Dedifferentiated amniotic fluid mesenchymal stem cell (primary cell): ENCODE measurements at regions not wholly inside any gene's neighbourhood (a gene's known extent, or its start where the extent isn't known, plus 50 kb on each side); places are given as distances from the start of the nearest gene placed in this dataset.
"Not testable (repeated sequence)": the region's sequence is repeated elsewhere in the genome, so short reads cannot be mapped to it uniquely, and the experiment has no call there.

Source experiments
- DNase-seq: peaks from one replicate; pipeline ENCODE4 v3.0.0-alpha.2; 2016; ENCODE audit errors: extremely low spot score

- DNase-seq, result no peak
These were observed 122.7 kb downstream of the FAM53A start for GRCh38 chr4:1561286-1561990.

- no peak for DNase-seq
These were observed 124.0 kb downstream of the FAM53A start for GRCh38 chr4:1559896-1560650.

DNA sequence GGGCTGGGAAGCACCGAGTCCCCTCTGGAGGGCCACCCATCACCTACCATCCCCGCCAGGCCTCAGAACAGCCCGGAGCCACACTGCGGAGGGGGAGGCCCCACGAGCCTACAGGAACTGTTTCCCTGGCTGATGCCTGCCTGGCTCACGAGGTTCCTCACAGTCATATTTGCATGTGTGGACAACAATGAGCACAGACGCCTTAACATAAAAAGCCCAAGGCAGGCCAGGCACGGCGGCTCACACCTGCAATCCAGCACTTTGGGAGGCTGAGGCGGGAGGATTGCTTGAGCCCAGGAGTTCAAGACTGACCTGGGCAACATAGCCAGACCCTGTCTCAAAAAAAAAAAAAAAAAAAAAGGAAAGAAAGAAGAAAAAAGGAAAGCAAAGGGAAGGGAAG is 125.9 kb downstream of the FAM53A start:
- DNase-seq, result no peak

DNA sequence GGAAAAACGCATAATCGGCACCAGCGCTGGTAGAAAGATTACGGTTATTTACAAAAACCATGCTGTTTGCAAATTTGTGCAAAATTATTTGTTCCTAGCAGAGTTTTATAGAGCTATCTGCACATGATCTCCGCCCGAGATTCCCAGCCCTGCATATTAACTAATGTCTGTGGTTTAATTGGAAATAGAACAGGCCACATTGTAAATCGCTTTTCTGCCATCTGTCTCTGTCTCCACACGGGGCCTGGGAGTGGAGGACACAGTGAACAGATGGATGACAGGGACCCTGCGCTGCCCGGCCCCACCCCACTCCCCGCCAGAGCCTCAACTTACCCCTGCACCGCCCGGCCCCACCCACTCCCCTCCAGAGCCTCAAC is 126.9 kb downstream of the FAM53A start:
- DNase-seq, result no peak

DNA sequence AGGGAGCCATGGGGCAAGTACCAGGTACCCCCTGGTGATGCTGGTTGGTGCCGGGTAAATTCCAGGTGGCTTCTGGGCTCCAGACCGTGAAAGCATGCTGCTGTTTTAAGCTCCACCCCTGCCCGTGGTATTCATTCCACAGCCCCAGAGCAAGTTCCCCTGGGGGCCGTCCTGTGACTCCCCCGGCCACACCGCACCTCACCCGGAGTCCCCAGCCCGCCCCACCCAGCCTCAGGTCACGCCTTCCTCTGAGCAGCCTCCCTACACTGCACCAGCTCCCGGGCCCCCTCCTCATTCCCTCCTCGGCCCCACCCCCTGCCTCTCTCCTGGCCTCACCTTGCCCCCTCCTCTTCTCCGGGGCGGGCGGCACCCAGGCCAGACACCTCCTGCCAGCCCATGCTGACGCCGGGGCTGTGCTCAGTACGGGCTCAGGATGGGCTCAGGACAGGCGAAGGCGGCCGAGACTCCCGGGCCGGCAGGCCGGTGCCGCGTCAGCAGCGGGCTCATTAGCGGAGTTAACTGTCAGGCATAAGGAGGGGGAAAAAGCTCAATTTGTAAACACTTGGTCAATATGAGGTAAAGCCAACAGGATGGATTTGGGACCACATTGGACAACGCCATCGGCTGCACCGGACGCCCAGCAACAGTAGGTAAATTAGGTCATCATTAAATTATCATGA is 127.4 kb downstream of the FAM53A start:
- DNase-seq, result no peak

DNA sequence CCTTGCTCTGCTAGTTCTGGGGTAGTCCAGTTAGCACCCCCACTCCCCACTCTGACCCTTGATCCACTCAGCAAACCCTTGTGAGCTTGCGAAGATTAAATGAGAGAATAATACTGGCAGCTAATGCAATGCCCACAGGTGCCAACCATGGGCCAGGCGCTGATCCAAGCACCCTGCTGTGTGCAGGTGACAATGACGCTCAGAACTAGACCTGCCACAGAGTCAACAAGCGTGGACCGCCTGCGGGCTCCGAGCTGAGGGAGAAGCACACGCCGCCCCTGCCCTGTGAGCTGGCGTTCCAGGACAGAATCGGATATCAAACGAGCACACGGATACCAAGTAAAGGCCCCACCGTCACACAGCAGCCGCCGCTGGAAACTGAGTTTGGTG is 129.2 kb downstream of the FAM53A start:
- no peak for DNase-seq

- no peak for DNase-seq
These were observed 129.8 kb downstream of the FAM53A start for GRCh38 chr4:1554246-1554875.

DNA sequence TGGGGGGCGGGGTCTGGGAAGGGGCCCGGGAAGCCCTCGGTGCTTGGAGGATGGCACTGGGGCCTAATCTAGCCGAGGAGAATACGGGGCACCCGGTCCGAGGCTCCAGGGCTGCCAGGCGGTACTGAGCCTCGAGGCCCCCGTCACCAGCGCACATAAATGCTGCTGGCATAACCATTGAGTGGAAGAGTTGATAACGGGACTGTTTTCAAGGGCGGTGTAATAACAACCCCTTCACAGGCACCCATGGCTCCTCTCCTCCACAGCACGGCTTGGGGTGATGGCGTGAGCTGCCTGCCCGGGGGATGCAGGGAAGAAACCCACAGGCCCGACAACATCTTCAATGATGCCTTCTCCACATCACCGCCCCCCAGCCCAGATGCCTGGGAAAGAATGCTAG is 130.7 kb downstream of the FAM53A start:
- no peak for DNase-seq

DNA sequence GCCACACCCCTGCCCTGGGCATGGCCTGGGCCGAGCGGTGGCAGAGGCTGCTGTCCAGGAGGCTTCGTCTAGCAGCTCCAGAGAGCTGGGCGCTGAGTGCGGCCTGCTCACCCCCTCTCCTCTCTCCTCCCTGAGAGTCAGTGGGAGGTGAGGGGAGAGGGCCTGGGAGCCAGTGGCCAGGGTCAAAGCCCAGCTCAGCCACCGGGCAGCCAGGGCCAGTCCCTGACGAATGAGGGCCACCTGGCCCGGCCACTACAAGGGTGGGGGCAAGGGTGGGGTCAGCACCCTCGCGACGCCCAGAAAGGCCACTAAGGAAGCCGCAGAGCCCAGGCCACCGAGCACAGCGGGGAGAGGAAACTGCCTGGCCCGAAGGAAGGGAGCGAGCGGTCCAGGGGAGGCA is 131.7 kb downstream of the FAM53A start:
- no peak for DNase-seq

DNA sequence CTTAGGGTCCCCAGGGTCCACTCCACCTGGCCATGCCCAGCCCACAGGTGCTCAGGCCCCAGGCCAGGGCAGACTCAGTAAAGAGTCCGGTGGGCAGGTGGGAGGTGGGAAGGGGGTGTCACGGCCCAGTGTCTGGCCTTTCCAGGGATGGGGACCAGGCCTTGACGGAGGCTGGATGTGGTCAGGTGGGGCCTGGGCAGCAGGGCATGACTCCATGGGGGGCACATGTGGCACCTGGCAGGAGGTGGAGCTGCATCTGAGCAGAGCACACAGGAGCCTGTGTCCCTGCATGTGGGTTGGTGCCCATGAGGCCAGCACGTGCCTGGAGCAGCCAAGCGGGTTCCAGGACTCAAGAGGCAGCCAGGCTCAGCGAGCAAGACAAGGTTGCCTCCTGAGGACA is 132.9 kb downstream of the FAM53A start:
- DNase-seq, result no peak

DNA sequence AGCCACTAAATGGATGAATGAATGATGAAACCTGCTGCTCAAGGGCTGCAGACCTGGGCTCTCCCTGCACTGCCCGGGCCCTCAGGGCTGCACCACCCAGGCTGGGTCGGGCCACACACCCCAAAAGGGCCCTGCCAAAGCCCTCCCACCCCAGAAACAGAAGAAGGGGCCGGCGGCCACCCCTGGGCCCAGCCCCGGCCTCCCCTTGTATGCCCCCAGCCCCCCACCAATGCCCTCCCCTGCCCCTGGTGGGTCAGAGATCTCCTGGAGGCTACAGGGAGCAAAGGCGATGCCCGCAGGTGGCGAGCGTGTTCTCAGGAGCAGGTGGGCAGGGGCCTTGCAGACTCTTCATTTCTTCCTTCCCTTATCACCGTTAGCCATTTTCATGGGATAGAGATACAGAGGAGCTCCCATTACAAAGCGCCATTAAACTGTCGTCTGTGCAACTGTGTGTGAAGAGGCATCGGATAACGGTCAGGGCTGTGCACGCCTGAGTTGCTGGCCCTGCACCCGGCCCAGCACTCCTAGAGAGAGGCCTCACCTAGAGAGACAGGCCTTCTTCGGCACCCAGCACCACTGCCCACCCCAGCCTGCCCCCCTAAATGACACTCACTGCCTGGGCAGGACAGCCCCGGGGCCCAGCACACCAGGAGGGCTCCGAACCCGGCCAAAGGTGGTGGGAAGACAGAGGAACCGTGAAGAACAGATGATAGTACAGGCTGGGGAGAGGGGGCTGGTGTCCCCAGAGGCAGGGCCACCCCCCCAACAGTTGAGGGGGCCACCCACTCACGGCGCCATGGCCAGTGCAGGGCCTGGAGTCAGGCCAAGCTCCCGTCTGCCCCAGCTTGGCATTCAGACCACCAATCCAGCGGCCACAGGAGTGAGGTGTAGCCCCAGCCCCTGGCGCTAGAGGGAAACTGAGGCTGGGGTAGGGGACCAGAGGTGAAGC is 133.7 kb downstream of the FAM53A start:
- no peak for DNase-seq

DNA sequence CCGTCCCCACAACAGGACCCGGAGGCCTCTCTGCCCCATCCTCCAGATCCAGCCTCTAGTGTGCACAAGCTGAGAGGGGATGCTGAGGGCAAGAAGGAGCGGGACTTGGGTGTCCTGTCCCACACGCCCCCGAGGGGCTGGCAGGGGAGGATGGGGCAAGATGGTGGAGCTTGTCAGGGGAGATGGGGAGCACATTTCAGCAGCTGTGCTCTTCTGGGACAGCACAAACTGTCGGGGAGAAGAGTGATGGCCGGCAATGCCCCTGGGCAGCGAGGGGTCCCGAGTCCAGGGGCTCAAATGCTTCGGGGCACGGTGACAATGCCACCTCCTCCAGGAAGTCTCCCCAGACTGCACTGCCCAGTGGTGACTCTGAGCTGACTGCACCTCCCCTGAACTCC is 134.5 kb downstream of the FAM53A start:
- DNase-seq, result no peak

DNA sequence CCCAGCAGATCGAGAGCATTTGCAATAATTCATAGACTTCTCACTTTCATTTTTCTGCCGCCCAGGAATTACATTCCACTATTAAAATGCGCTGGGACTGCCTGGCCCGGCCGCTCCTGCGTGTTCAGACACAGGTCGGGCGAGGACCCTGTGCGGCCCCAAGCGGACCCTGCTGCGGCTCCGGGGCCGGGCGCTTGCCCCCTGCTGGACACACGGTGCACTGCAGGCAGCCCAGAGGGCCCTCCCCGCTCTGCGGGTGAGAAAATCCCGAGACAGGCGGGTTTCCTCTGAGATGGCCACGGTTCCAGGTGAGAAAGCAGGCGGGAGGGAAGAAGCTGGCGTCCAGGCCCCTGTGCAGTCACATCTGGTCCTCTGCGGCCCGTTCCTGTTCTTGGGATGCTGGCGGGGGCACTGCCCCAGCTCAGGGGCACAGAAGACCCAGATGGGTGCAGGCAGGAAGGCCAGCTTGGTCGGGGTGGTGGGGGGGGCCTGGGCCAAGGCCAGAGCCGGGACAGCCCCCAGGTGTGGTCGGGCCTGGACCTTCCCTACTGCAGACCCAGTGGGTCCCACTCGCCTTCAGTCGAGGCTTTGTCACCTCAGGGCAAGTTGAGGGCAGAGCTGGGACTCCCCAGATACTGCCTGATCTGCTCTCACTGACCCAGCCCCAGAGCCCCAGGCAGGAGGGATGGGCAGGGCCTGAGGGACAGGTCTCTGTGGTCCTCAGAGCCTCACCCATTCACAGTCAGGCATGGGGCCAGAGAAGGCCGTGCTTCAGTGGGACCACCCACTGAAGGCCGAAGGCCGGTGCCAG is 135.1 kb downstream of the FAM53A start:
- DNase-seq, result not testable (repeated sequence)

DNA sequence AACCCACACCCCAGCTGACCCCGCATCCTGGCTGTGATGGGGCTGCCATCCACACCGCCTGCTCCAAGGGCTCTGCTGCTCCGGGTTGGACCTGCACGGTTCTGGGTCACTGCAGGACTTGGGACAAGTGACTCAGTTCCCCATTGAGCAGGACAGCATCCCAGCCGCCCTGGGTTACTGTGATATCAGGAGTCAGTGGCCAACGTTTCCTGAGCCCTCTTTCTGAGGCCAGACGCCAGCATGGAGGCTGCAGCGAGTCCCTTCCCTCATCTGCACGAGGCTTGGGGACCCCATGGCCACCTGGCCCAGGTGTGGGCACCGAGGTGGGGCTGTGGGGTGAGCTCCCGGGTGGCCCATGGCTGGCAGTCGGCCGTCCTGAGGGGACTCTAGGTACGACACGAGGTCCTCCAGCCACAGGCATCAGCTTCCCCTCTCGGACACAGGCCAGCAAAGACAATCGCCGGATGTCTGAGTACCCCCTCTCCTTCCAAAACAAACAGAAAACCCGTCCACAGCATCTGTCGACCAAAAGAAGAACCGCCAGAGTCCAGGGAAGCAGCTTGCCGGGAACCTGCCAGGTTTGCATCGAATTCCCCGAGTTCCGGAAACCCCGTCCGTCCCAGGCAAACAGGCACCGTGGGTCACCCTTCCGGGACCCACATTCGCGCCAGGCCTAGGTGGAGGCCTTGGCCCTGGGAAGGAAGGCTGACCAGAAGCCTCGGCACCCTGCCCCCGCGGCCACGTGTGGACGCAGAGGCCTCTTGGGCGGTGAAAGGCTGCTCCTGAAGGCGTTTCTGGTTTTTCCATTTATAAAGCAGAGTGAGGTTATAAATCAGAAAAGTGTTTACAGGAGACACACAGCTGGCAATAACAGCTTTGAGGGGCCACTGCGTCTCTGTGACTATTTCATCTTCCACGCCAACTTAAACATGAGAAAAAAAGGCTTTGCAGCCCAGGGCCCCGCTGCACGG is 136.0 kb downstream of the FAM53A start:
- DNase-seq, result no peak

DNA sequence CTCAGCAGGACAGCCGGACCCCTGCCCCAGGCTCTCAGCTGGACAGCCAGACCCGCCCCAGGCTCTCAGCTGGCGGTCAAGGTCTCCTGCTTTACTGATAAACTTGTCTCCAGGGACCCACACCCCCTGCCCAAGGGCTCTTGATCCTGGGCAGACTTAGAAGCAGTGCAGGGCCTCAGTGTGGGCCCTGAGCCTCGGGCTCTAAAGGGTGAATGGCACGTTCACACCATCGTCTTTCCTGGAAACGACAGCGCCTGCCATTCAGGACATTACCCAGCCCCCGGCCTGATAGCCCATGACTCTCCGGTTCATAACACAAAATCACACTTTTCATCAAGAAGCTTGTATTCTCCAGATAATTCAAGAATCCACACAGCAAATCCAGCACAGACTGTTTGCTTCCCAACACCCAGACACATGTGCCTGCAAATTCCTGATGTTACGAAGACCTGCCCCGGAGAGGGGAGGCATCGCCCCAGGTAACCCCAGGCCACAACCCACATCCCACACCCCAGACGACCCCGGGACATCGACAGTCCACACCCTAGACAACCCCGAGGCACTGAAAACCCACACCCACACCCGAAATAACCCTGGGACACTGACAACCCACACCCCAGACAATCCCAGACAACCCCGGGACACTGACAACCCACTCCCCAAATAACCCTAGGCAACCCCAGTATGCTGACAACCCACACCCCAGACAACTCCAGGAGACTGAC is 136.8 kb downstream of the FAM53A start:
- no peak for DNase-seq

DNA sequence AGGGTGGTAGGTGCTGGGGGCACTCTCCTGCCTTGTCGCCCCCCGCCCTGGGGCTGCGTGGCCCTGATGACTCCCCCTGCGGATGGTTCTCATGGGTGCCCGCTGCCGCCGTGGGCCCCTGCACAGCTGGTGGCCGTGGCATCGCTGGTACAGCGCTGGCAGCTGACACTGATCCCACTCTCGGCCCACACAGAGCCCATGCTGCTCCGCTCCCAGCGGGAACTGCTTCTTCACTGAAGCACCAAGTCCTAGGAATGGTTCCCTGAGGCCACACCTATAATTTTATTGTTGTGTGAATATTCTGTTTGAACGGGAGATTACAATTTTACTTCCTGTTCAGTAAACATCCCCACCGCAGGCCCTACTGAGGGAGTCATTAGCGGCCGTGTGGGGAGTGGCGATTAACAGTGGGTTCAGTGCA is 138.6 kb upstream of the NKX1-1 start:
- DNase-seq, result no peak

DNA sequence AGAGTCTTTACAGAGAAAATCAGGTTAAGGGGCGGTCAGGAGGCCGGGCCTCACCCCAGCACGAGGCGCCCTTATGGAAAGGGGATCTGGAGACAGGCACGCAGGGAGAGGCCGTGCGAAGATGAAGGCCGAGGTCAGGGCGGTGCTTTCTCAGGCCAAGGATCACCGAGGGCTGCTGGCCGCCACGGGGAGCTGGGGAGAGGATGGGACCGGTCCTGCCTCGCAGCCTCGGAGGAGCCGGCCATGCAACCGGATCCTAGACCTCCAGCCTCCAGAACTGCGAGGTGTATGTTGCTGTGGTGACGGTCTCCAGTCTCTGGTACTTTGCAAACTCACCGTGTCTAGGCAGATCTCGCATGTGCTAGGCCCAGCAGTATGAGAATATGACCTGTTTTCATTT is 138.2 kb upstream of the NKX1-1 start:
- not testable (repeated sequence) for DNase-seq

DNA sequence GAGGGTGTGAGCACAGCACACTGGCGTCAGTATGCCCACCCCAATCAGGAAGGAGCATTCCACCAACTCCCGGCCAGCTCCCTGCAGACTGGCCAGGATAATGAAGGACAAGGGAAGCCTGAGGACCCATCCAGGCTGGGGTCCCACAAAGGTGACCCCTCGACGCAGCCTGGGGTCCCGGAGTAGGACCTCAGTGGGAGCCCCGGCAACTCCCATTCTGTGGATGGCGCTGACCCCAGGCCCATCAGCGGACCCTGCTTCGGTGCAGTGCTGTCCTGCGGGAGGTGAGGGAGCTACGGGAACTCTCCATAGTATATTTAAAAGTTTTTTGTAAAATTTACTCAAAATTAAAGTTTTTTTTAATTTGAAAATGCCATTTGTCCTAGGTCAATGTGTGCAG is 137.7 kb upstream of the NKX1-1 start:
- no peak for DNase-seq

DNA sequence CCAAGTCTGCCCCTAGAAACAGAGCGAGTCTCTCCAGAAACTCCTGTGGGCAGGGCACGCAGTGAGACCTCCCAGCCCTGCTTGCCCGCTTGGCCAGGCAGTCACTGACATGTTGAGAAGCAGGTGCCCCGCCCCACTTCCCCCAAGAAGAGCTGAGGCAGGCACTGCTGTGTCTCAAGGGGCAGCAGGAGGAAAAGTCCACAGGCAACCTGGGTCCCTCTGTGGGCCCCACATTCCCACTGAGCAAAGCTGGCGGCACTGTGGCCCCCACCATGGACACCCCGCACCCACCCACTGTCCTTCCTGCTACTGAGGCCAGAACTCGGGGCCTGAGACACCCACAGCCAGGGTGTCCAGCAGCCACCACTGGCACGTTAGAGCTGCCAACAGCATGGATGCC is 137.3 kb upstream of the NKX1-1 start:
- DNase-seq, result no peak
